ENCODE measurements at regions not wholly inside any gene's neighbourhood (a gene's known extent, or its start where the extent isn't known, plus 50 kb on each side); places are given as distances from the start of the nearest gene placed in this dataset.
A peak's percentile ranks its signal among the peaks of the same experiment; 100 is the strongest.

DNA sequence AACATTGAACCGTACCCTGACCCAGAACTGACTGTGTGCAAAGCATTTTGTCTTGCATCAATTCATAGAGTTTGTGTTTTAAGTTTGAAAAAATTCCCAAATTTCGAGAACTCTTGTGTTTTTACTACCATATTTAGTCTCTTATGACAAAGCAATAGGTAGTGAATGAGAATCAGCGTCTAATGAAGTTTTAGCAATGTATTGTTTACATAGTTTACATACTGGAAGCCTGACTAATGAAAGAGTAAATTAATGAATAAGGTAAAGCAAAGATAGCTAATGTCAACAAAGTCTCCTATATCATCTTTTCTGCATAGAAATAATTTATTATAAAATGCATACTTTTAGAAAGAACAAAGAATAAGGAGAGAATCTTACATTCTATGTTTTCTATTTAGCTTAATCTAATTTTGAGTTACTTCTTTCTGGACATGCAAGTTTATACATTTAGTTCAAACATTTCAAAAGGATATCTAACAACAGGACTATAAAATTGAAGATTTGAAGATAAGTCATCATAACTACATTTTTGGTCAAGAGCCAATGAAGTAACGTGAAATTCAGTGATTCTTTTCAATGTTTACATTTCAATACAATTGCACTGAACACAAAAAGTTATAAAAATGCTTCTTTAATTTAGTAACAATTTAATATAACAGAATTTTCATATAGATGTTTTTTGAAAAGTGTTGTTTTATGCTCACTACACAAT is 1943.7 kb downstream of the NCAM2 start:
- no peaks in the 10 kb centered on the region for H3K9me3 Mint-ChIP-seq
- H3K27me3 Mint-ChIP-seq, result no peaks in the 10 kb centered on the region
- no peak overlapping the region for H3K27ac Mint-ChIP-seq
- ATAC-seq (no peak), DNase-seq (no peak)
- H3K4me1 Mint-ChIP-seq, result no peaks in the 10 kb centered on the region
- H3K4me3 Mint-ChIP-seq, result no peak overlapping the region

DNA sequence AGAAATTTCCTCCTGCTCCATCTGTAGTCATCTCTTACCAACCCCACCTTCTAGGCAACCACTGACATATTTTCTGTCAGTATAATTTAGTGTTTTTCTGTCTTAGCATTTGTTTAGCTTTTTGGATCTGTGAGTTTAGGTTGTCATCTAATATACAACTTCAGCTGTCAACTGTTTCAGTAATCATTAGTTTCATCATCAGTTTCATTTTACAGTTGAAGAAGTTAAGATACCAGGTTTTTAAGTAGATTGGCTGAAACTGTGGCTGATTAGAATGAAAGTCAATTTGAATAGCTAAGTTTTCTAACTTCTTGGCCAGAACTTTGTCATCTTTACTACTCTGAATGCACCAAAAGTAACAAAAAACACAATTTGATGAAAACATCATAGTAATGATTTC is 1957.3 kb downstream of the NCAM2 start:
- Mint-ChIP-seq H3K27me3 (no peaks in the 10 kb centered on the region), H3K4me3 (no peak overlapping the region), H3K4me1 (no peaks in the 10 kb centered on the region), H3K27ac (no peak overlapping the region), H3K9me3 (peaks cover 0 to 11% of the 10 kb centered on the region in 2 donors)
- no peak for ATAC-seq
- DNase-seq, result no peak

DNA sequence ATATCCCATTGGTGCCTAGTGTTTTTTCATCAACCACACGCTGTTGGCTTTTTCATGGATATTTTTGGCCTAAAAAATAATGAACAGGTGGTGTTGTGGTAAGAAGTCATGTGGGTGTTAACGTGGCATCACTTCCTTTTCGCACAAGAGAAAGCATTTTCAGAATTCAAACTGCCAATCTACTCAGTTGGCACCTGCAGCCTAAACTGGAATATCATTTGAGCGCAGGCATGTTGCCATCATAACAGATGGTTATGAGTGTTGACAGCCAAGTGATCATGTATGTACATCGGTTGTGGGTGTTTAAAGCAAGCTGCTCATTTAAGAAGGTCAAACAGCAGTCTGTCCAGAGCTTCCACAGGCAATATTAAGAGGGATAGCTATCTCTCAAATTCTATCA is 1963.0 kb downstream of the NCAM2 start:
- H3K9me3 Mint-ChIP-seq, result peaks cover 0 to 11% of the 10 kb centered on the region in 2 donors
- no peaks in the 10 kb centered on the region for H3K27me3 Mint-ChIP-seq
- DNase-seq (no peak), ATAC-seq (no peak)
- no peak overlapping the region for H3K4me3 Mint-ChIP-seq
- H3K27ac Mint-ChIP-seq, result no peak overlapping the region
- no peaks in the 10 kb centered on the region for H3K4me1 Mint-ChIP-seq

DNA sequence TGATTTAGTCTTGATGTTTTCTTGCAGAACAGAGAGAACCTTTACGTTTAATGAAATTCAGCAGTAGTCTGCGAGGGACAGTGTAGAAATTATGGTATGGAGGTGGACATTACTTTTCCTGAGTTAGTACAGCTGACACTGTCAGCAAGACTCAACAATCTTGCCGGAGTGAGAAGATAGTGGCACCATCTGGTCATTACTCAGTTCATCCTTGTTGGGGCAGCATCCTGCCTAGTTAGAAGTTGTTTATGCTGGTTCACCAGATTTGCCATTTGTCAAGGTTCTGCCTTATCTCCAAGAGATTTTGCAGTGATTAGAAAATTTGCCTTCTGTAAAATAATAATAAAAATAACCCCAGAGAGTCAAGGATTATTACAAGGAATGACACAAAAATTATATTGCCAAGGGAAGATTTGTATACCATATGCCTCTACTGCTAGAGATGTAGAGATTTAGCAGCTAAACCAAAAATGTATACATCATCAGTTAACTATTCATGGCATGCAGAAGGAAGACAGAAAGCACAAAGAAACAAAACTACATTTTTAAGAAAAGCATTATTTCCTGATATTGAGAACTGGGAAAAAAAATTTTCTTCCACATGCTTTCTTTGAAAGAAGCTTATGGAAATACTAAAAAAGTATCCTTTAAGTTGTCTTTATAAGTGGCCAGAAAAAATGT is 1967.4 kb downstream of the NCAM2 start:
- H3K4me3 Mint-ChIP-seq, result no peak overlapping the region
- H3K9me3 Mint-ChIP-seq, result peaks cover 0 to 5% of the 10 kb centered on the region in 2 donors
- no peak overlapping the region for H3K27ac Mint-ChIP-seq
- no peak for DNase-seq
- no peak for ATAC-seq
- no peaks in the 10 kb centered on the region for H3K27me3 Mint-ChIP-seq
- H3K4me1 Mint-ChIP-seq, result no peaks in the 10 kb centered on the region

DNA sequence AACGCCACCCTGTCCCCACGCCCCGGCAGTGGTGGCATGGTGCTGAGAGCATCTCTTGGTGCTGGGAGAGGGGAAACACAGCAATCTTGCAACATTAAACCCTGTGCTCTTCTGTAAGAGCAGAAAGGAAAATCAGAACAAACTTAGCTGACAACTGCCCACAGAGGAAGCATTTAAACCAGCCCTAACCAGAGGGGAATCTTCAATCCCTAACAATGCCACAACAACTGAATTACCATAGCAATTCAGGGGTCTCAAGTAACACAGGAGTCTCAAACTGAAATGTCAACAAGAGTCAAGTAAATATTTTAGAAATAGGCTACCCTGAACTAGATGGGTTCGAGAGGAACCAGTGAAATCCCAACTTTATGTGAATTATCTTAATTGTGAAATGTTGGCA is 1983.6 kb downstream of the NCAM2 start:
- no peaks in the 10 kb centered on the region for H3K4me1 Mint-ChIP-seq
- H3K9me3 Mint-ChIP-seq, result peaks cover 0 to 7% of the 10 kb centered on the region in 2 donors
- DNase-seq, result no peak
- no peak for ATAC-seq
- peaks cover 7% of the 10 kb centered on the region for H3K27me3 Mint-ChIP-seq
- no peak overlapping the region for H3K4me3 Mint-ChIP-seq
- H3K27ac Mint-ChIP-seq, result no peak overlapping the region

DNA sequence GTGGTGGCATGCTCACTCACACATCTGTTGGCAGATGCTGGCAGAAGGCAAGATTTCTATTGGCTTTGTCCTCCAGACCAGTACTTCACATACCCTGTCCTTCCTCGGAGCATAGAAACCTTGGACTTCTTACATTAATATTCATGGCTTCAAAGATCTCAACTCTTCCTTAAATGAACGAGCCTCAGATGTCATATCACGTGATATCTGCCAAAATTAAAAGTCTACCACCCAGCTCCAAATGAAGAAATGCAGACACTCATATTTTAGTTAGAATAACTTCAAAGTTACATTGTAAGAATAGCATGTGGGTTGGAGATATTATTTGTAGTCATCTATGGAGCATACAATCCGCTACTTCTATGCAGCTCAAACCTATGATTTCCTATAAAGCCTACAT is 1994.9 kb downstream of the NCAM2 start:
- DNase-seq (no peak), ATAC-seq (no peak)
- Mint-ChIP-seq H3K9me3 (peaks cover 0 to 8% of the 10 kb centered on the region in 2 donors), H3K27ac (no peak overlapping the region), H3K4me3 (no peak overlapping the region), H3K4me1 (no peaks in the 10 kb centered on the region), H3K27me3 (no peaks in the 10 kb centered on the region)

DNA sequence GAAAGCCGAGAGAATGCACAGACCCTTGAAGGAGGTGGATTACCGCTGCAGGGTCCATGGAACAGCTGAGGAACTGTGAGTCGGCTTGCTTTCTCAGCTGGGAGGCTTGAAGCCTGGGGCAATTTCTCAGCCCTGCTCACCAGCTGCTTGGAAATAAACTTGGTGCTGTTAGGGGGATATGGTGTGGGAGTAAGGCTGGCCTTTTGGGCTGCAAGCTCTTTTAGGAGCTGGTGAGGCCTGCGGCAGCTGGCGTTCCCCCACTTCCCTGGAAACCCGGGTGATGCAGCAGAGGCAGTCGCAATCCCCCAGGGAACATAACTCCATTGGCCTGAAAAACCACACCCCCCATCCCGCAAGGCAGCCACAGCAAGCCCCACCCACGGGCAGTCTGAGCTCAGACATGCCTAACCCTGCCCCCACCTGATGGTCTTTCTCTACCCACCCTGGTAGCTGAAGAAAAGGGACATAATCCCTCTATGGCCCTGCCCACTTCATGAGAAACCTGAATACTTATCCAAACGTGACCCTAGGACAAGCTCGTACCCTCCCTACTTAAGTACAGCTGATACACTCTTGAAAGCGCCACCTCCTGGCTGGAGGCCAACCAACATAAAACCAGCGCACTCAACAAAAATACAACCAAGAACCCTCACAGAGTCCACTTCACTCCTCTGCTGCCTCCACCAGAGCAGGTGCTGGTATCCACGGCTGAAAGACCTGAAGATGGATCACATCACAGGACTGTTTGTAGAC is 1995.8 kb downstream of the NCAM2 start:
- H3K9me3 Mint-ChIP-seq, result peaks cover 0 to 8% of the 10 kb centered on the region in 2 donors
- no peak overlapping the region for H3K4me3 Mint-ChIP-seq
- H3K27me3 Mint-ChIP-seq, result no peaks in the 10 kb centered on the region
- H3K27ac Mint-ChIP-seq, result no peak overlapping the region
- ATAC-seq (no peak), DNase-seq (no peak)
- H3K4me1 Mint-ChIP-seq, result no peaks in the 10 kb centered on the region

DNA sequence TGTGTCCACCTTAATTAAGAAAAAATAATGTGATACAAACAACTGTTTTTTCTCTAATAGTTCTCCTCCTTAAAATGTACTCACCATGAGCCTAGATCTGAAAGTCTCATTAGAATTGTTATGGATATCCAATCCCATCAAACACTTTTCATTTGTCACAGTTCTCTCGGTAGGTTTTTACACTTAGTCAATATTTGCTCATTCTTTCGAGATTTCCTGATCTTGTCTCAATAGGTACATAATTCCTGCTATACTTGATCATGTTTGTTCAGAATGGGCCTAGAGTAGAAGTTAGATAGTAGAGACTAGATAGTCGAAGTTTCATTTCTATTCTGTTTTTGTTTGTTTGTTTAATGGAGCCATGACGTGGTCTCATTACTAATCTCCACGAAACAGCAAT is 2005.7 kb downstream of the NCAM2 start:
- Mint-ChIP-seq H3K27ac (no peak overlapping the region), H3K9me3 (no peaks in the 10 kb centered on the region), H3K4me3 (no peak overlapping the region), H3K27me3 (no peaks in the 10 kb centered on the region), H3K4me1 (no peaks in the 10 kb centered on the region)
- ATAC-seq (no peak), DNase-seq (no peak)

DNA sequence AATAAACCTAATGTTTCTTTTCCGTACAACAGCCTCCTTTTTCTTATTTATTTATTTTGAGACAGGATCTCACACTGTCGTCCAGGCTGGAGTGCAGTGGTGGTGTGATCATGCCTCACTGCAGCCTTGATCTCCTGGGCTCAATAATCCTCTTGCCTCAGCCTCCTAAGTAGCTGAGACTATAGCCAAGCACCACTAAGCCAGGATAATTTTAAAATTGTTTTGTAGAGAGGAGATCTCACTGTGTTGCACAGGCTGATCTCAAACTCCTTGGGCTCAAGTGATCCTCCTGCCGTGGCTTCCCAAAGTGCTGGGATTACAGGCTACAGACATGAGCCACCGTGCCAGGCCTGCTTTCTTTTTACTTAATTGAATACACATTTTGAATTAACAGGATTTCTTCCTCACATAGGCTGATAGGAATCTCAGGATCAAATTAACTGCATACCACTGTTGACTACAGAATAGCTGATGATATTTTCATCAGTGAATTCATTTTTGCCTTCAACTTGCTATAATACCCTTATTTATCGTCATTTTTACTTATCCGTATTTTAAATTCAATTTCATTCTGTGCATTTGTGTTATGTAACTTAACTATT is 2010.5 kb downstream of the NCAM2 start:
- Mint-ChIP-seq H3K27ac (peak overlapping the region in 1 of 2 donors; percentile 27), H3K4me1 (no peaks in the 10 kb centered on the region), H3K9me3 (no peaks in the 10 kb centered on the region), H3K4me3 (no peak overlapping the region), H3K27me3 (no peaks in the 10 kb centered on the region)
- DNase-seq (no peak), ATAC-seq (no peak)

DNA sequence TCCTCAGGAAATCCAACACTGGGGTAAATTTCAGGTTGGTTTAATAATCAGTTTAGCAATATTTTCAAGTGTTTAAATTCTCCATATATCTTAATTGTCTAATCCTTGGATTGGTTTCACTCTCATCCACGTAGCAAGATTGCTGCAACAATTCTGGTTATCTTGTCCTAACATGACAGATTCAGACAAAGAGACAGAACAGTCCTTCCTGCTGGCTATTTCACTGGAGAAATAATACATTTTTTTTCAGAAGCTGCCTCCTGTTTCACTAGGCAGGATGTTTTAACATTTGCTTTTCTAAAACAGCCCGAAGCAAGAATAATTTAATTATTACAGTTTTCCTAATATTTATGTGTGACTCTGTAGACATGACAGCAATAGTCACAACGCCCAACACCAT is 2011.2 kb downstream of the NCAM2 start:
- Mint-ChIP-seq H3K27ac (no peak overlapping the region), H3K27me3 (no peaks in the 10 kb centered on the region), H3K4me3 (no peak overlapping the region), H3K9me3 (no peaks in the 10 kb centered on the region), H3K4me1 (no peaks in the 10 kb centered on the region)
- no peak for ATAC-seq
- no peak for DNase-seq

DNA sequence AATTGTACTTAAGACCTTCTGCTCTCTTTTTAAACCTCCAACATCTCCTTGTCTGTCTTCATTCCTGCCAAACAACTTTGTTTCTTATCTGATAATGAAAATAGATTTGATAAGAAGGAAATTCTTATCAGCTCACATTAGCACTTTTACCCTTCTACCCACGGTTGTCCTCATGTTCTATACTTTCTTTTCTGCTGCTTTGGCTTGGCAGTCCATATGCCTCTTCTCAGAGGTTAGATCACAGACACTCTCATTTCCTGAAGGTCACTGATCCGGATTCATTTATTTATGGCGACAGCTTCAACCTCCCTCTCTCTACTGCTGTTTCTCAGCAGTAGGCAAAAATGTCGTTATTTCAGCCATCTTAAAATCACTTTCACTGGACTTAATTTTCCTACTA is 2015.8 kb downstream of the NCAM2 start:
- DNase-seq (no peak), ATAC-seq (no peak)
- Mint-ChIP-seq H3K27ac (no peak overlapping the region), H3K9me3 (no peaks in the 10 kb centered on the region), H3K4me1 (no peaks in the 10 kb centered on the region), H3K27me3 (no peaks in the 10 kb centered on the region), H3K4me3 (no peak overlapping the region)

DNA sequence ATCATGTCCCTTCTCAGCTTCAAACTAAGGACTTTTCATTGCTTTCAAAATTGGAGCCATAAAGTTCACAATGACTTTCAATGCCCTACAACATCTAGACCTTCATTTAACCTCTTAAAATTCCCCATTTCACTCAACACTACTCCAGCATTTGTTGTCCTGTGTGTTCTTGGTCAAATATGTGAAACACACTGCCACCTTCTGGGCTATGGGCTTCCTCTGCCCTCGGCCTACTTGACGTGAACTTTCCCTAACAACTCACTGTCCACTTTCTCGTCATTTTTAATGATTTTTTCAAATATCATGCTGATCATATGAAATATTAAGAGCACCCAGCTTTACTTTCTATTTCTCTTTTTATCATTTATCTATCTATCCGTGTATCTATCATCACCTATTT is 2018.4 kb downstream of the NCAM2 start:
- no peak overlapping the region for H3K27ac Mint-ChIP-seq
- ATAC-seq, result no peak
- no peak overlapping the region for H3K4me3 Mint-ChIP-seq
- no peaks in the 10 kb centered on the region for H3K4me1 Mint-ChIP-seq
- no peaks in the 10 kb centered on the region for H3K27me3 Mint-ChIP-seq
- no peaks in the 10 kb centered on the region for H3K9me3 Mint-ChIP-seq
- no peak for DNase-seq

DNA sequence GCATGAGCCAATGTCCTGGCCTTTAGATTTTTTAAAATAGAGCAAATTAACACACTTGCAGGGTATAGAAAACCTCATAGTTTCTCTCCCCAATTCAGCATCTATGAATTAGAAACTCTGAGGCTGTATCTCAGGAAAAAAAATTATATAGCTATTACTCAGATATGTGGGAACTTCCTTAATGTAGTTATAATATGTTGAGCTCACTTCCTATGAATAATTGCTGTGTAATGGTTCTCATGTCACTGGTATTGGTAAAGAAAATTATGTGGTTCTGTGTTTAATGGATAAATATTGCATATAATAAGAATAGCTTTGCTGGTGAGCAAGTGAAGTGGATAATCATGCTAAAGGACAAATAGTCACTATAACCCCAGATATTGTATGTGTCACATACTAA is 2019.8 kb downstream of the NCAM2 start:
- Mint-ChIP-seq H3K27ac (no peak overlapping the region), H3K4me3 (no peak overlapping the region), H3K4me1 (no peaks in the 10 kb centered on the region), H3K9me3 (peaks cover 0 to 2% of the 10 kb centered on the region in 2 donors), H3K27me3 (no peaks in the 10 kb centered on the region)
- ATAC-seq, result no peak
- no peak for DNase-seq

DNA sequence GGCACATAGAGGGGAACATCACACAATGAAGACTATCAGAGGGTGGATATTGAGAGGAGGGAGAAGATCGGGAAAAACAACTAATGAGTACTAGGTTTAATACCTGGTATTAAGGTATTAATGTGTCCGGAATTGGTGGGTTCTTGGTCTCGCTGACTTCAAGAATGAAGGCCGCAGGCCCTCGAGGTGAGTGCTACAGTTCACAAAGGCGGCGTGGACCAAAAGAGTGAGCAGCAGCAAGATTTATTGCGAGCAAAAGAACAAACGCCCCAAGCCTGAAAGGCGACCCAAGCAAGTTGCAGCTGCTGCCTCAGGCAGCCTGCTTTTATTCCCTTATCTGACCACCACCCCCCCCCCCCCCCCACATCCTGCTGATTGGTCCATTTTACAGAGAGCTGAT is 2022.8 kb downstream of the NCAM2 start:
- Mint-ChIP-seq H3K27ac (no peak overlapping the region), H3K27me3 (no peaks in the 10 kb centered on the region), H3K4me3 (no peak overlapping the region), H3K9me3 (peaks cover 0 to 6% of the 10 kb centered on the region in 2 donors), H3K4me1 (no peaks in the 10 kb centered on the region)
- ATAC-seq, result no peak
- no peak for DNase-seq

DNA sequence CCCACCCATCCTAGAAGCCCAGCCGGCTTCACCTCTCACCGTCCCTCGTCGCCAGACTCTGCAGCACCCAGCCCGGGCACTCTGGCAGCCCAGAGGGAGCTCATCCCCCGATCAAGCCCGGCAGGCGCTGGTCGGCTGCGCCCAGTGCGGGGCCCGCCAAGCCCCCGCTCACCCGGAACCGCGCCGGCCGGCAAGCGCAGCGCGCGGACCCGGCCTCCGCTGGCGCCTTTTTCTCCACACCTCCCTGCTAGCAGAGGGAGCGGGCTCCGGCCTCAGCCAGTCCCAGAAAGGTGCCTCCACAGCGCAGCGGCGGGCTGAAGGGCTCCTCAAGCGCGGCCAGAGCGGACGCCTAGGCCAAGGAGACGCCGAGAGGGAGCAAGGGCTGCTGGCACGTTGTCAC is 2023.3 kb downstream of the NCAM2 start:
- no peaks in the 10 kb centered on the region for H3K27me3 Mint-ChIP-seq

DNA sequence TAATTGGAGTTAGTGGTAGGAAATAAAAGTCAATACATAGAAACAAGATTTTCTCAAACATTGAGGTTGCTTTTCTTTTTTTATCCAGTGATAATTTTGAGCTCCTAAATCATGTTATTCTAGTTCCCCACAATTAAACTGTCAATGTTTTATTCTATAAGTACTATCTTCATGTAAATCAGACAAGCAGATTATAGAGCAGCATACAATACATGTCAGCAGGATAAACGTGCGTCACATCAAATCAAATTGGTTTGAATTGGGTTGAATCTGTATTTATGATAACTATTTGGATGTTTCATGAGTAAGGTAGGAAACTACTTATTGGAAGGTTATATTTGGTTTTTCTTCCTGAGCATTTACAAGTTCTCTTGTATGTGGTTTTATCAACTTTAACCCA is 2028.7 kb downstream of the NCAM2 start:
- ATAC-seq, result no peak
- no peak for DNase-seq
- Mint-ChIP-seq H3K4me3 (no peak overlapping the region), H3K27me3 (no peaks in the 10 kb centered on the region), H3K4me1 (no peaks in the 10 kb centered on the region), H3K9me3 (peaks cover 6% of the 10 kb centered on the region in 2 donors), H3K27ac (no peak overlapping the region)

More for the DNA sequence above, 2023.3 kb downstream of the NCAM2 start:
- Mint-ChIP-seq H3K9me3 (peaks cover 0 to 6% of the 10 kb centered on the region in 2 donors), H3K4me3 (no peak overlapping the region), H3K4me1 (no peaks in the 10 kb centered on the region), H3K27ac (no peak overlapping the region)
- ATAC-seq (no peak), DNase-seq (no peak)

Measured in stimulated activated naive CD8-positive, alpha-beta T cell treated with anti-CD3 and anti-CD28 coated beads, Interleukin-15, amount 100 ng/mL, for 72 hours (primary cell).